DMS 273 (cell line): ENCODE measurements at regions not wholly inside any gene's neighbourhood (a gene's known extent, or its start where the extent isn't known, plus 50 kb on each side); places are given as distances from the start of the nearest gene placed in this dataset.

Experiments
- DNase-seq: peaks from one replicate; lab custom pipeline; 2025; ENCODE audit not compliant: unreplicated experiment; lab: John Stamatoyannopoulos, UW

GRCh38 chr3:28726840-28727239 is 378.2 kb upstream of the AZI2 start:
- peak; percentile 62 for DNase-seq

GRCh38 chr3:28727307-28727706 is 378.7 kb upstream of the AZI2 start:
- DNase-seq = no peak

GRCh38 chr3:28738425-28738824 is 389.8 kb upstream of the AZI2 start:
- DNase-seq = no peak

GRCh38 chr3:28739647-28740046 is 391.0 kb upstream of the AZI2 start:
- DNase-seq = no peak

- DNase-seq = no peak
These were observed 394.6 kb upstream of the AZI2 start for GRCh38 chr3:28743271-28743670.

GRCh38 chr3:28743831-28744230 is 395.2 kb upstream of the AZI2 start:
- DNase-seq = no peak

GRCh38 chr3:28745436-28745835 is 396.8 kb upstream of the AZI2 start:
- no peak for DNase-seq

- peak; percentile 4 for DNase-seq
These were observed 397.4 kb upstream of the AZI2 start for GRCh38 chr3:28745916-28746617.

GRCh38 chr3:28746990-28747389 is 398.4 kb upstream of the AZI2 start:
- no peak for DNase-seq

- DNase-seq = no peak
These were observed 403.2 kb upstream of the AZI2 start for GRCh38 chr3:28751864-28752263.

GRCh38 chr3:28752290-28752689 is 403.7 kb upstream of the AZI2 start:
- DNase-seq = no peak

- no peak for DNase-seq
These were observed 407.4 kb upstream of the AZI2 start for GRCh38 chr3:28756056-28756455.

- DNase-seq = no peak
These were observed 409.5 kb upstream of the AZI2 start for GRCh38 chr3:28758115-28758514.

- no peak for DNase-seq
These were observed 412.8 kb upstream of the AZI2 start for GRCh38 chr3:28761375-28761774.

GRCh38 chr3:28765194-28765593 is 416.6 kb upstream of the AZI2 start:
- DNase-seq = no peak

- no peak for DNase-seq
These were observed 419.8 kb upstream of the AZI2 start for GRCh38 chr3:28768439-28768838.

GRCh38 chr3:28777806-28778475 is 429.3 kb upstream of the AZI2 start:
- no peak for DNase-seq

- DNase-seq = no peak
These were observed 431.9 kb upstream of the AZI2 start for GRCh38 chr3:28780480-28780879.

- DNase-seq = no peak
These were observed 432.4 kb upstream of the AZI2 start for GRCh38 chr3:28781053-28781452.

GRCh38 chr3:28786446-28786845 is 437.8 kb upstream of the AZI2 start:
- no peak for DNase-seq

GRCh38 chr3:28788571-28788970 is 439.9 kb upstream of the AZI2 start:
- DNase-seq = no peak

GRCh38 chr3:28791713-28792255 is 443.2 kb upstream of the AZI2 start:
- DNase-seq = no peak

- no peak for DNase-seq
These were observed 444.0 kb upstream of the AZI2 start for GRCh38 chr3:28792604-28793003.
